EL (cell line): ENCODE measurements at regions not wholly inside any gene's neighbourhood (a gene's known extent, or its start where the extent isn't known, plus 50 kb on each side); places are given as distances from the start of the nearest gene placed in this dataset.
"Not testable (repeated sequence)": the region's sequence is repeated elsewhere in the genome, so short reads cannot be mapped to it uniquely, and the experiment has no call there.

ENCODE experiments used
- DNase-seq: peaks from one replicate; pipeline ENCODE4 v3.0.0-alpha.2; 2016

DNA sequence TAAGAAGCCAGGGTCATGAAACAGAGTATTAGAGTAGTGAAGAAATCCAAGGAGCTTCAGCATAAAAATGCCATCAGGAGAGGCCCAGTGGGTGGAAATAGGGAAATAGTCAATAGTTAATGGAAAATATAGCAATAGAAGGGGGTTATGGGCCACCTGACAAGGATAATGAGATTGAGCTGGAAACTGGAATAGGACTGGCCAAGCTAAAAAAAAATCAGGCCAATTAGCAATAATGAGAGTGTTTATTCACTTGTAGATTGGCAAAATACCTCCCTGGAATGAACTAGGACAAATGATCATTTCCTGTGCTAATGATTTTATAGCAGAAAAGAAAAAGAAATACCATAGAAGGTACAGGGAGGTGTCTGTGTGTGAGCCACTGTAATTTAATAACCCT lies 97.9 kb downstream of the PLCE1 start:
- no peak for DNase-seq

DNA sequence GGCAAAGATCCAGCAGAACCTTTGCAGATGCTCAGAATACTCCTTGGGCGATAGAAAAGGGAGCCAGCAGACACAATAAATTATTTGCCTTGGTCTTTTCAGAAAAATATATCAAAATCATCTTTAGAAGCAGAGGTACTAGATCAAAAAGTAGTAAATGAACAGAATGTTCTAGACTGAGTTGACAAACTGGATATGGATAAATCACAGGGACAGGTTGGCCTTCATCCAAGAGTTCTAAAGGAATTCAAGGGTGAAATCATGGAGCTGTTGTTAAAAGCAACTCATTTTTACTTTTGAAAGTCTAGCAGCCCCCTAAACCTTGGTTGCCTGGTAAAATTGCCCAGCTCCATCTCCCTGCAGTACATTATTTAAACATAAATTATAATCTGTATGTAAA lies 99.1 kb downstream of the PLCE1 start:
- DNase-seq = peak; percentile 36

DNA sequence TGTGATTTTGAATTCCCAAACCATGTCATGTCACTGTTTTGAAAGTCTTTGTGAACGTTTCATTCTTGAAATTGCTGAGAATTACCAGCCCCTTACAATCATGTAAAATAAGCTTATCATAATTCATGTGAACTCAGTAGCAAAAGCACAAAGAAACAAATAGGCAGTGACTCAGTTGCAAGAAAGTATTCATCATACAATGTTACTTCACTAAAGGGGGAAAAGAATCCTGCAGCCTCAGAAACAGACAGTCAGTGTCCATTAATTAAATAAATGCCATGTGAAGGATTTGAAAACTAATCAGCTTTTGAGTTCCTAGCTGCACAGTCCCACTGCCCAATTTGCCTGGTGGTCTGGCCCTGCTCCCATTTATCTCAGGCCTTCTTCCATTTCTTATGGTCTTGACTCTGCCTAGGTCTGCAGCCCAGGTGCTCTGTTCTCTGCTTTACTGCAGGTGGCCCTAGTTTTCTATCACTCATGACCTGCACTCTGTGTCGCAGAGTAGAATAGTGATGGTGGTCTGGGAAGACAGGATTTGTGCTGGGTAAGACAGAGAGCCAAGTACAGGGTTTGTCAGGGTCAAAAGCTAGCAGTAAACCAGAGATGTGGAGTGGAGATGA lies 99.7 kb downstream of the PLCE1 start:
- DNase-seq = no peak

DNA sequence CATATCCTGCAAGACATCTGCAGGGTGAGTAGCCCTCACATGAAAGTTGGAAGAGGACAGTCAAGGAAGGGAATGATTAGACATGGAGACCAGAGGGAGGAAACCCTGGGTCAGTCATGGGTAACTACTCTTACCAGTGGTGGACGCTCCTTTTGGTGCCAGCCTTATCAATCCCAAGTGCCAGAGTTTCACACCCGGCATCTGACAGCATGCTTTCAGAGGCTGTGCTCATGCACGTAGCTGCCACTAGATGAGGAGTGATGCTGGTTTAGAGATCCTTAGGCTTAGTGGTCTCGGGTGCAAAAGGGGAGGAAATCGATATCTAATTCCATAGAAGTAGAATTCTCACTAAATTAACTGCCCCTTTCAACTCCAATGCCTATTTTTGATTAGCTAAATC lies 100.8 kb downstream of the PLCE1 start:
- DNase-seq = no peak

DNA sequence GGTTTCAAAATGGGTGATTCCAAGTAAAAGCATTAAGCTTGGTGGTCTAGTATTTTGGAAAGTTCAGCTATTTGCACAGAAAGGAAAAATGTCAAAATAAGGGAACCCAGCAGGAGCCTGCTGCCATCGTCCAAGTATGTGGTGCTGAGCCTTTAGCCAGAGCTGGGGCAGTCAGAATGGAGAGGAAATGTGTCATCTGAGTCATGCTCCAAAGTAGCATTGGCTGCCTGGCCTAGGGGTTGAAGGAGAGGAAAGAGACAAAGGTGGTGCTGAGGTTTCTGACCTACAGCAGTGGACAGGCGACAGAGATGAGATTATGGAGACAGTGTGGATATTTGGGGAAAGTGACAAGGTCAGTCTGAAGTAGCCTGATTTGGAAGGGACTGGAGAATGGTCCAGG lies 103.9 kb downstream of the PLCE1 start:
- peak; percentile 42 for DNase-seq

DNA sequence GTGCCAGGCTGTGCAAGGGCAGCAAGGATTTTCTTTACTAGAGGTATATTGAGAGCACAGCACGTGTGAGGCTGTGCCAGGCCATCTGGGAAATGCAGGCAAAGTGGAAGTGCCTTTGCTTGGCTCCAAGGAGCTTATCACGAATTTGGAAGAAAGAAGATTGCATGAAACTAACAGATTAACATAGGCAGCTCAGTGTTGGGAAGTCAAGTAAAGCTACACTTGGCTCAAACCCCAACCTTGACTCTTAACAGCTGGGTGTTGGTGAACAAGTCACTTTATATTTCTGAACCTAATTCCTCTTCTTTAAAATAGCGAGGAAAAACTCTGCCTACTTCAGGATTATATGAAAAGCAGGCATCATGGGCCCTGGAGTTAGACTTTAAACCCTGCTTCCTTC lies 105.2 kb downstream of the PLCE1 start:
- DNase-seq = no peak

DNA sequence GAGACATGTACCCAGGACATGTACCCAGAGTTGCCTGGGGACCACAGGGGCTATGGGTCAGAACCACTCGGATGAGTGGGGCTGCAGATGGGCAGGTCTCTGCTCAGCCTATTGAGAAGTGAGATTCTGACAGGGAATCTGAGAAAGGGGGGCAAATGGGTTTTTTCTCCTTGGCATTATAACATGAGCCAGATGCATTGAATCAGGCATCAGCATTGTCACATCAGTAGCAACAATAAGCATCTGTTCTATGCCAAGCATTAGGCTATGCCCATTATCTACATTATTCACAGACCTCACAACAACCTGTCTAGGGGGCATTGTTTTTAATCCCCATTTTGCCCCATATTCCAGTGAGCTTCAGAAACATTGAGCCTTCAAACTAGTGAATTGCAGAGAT lies 108.2 kb downstream of the PLCE1 start:
- DNase-seq = no peak

DNA sequence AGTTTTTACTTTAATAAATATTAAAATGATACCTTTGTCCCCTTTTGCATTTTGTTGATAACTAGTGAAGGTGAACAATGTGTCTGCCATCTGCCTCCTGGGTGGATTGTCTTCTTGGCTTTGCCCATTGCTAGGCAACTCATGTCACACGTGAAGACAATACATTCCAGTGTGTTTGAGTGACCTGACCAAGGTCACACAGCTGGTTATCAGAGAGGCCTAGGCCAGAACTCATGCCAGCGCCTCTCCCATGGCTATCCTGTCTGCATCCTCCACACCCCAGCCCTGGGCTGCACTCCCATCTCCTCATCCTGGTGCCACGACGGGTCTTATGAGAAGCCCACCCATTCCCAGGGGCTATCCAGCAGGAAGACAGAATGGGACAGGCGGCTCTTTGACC lies 108.7 kb downstream of the PLCE1 start:
- DNase-seq = no peak

DNA sequence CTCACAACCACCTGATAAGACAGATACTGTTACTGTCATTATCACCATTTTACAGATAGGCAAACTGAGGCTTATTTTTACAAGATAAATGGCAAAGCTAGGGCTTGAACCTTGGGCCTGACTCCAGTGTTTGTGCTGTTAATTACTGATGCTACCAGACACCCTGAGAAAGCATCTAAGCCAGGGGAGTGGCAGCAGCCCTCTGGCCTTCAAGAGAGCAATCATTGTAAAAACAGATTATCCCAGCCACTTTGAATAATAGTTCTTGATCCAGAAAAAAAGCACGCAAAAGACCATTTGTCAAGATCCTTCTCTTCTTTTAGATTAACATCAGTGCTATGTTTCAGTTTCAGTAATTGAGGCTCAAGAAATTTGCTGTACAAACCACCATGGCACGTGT lies 109.5 kb downstream of the PLCE1 start:
- DNase-seq = no peak

DNA sequence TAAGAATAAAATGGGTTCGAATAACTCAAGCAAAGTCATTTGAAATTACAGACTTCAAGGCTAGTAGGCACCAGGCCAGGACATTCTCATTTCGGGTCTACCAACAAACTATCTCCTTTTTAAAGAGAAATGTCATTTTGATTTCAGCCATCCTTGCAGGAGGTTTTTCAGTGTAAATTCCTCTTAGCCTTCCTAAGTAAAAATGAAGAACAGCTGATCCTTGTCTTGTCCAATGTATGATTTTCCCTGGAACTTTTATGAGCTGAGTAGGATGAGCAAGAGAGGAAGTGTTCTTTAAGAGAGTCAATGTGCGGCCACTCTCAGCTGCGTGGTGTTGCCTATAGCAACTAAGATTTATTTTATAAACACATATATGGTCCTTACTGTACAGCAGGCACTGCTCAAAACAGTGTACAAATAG lies 110.1 kb downstream of the PLCE1 start:
- DNase-seq = peak; percentile 67

DNA sequence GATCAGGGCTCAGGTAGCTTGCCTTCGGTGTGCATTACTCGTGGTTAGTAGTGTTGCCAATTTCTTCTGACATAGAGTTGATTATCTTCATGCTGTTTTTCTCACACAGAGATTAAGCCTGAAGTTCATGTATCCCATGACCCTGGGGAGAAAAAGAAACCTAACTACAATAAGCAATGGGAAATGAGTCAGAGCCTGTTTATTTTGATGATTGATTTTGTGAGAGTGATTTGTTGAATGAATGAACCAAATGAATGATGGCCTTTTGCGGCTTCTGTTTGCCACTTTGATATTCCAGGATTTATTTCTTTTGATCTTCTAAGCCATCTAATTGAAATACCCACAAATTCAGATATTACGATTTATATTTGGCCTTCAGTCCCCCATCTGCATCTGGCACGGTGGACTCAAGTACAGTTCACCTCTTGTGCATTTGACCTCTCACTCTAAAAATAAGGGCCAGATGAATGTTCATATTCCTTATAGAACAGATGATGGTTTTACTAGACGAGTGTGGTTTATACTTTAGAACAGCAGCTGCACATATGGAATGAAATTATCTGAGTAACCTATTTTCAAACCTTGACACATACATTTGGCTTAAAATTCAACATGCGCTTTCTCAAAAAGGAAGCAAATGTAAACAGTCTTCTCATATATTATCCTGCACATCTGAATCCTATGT lies 110.7 kb downstream of the PLCE1 start:
- DNase-seq = peak; percentile 40

DNA sequence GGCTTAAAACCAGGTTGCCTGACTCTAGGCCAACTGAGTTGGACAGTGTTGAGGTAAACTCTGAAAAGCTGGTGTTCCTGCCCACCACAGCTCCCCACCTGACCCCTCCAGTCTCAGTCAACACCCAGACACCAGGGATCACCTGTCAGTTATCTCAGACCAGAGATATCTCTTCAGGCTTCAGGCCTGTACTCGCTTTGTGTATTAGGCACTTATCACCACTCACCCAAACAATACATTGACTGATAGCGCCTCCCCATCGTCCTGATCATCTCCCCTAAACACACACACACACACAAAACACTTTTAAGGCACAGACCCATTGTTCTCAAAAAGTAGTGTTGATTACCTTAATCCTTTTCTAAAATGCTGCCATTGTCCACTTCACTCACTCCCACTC lies 111.5 kb downstream of the PLCE1 start:
- DNase-seq = no peak

DNA sequence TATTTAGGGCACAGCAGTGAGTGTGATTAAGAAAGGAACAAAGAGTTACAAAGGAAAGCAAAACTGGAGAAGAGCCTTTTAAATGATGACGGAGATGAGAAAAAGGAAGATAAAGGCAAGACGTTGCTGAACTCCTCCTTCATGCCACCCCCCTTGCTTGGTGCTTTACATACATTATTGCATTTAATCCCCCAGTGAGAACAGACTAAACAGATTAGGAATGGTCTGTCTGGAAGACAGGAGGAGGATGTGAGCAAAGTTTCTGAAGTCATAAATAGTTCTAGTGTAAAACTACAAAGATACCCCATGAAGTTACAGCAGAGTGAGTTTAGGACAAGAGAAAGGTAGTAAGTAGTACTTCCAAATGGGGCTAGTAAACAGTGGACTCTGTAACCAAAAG lies 113.5 kb downstream of the PLCE1 start:
- DNase-seq = no peak

DNA sequence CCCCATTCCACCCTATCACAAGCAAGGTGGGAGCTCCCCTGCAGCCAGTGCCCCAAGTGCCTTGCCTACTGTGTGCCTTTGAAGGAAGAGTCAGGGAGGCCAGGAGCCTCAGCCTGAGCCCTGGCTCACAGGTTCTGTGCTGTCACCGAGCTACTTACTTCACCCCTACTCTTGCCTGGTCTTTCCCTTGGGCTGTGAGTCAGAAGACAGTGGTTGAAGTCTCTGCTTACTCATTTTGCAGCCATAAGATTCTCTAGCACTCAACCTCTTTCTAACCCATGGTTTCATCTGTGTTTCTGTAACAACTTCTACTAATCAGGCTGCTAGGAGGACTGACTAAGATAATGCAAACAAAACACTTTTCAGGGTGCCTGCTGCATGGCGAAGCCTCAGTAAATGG lies 114.5 kb downstream of the PLCE1 start:
- DNase-seq = peak; percentile 80

DNA sequence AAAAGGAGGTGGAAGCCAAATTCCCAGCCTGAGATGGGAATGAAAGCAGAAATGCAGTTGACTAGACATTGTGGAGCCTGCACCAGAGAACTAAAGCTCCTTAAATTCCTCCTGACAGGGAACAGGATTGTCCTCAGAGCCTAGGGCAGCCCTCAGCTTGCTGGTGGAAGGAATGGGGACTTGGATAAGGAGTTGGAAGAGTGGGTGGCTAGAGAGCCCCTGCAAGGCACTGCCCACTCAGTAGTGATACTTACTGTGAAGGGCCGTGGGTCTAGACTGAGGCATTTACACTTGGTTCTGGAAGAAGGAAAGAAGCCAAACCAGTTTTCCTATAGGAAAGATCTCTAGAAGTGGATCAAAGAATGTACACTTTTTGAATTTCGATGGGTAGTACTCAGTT lies 117.6 kb downstream of the PLCE1 start:
- DNase-seq = no peak

DNA sequence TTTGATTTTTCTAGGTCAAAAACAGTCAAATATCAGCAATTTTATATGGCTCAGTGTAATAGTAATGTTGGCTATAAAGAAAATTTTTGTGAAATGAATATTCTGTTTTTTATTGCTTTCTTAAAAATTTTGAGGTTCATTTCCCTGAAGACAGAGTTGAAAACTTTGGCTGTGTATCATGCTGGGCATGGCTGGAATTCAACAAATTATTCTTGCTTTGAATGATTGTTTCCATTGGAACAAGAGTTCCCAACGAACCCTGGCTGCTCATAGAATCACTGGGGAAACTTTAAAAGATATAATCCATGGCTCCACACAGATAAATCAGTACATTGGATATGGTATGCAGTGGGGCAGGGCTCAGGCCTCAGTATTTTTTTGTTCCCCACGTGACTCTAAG lies 118.6 kb downstream of the PLCE1 start:
- DNase-seq = no peak

DNA sequence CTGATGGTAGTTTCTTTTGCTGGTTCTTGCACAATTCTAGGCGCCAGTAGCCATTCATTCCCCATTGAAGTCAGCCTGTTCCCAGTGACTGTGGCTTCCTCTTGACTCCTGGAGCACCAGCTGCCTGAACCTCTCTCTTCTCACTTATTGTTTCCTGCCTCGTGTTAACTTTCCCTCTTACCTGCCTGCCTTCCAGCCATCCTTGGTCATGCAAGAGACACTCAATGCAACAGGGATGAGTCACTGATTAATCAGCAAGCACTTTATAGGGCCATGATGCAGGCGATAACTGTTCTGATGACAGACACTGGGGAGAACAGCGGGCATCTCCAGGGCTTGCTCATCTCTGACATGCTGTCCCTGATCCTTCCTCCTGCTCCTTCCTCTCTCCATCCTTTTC lies 122.0 kb downstream of the PLCE1 start:
- peak; percentile 82 for DNase-seq

DNA sequence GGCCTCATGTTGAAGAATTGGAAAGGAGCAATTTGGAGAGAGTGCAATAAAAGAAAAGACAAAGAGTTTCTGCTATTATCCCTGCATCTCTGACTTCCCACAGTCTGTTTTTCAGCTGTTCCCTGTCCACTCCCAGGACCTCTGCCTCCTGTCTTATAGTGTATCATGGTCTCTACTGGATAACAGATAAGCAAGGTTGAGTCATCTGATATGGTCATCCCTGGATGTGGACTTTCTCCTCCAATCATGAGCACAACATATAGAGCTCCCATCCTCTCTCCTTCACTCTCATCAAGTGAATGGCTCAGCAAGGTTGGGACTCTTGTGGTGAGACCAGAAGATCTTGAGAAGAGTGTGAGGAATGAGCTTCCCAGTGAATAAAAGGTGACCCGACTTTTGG lies 123.1 kb downstream of the PLCE1 start:
- DNase-seq = no peak

DNA sequence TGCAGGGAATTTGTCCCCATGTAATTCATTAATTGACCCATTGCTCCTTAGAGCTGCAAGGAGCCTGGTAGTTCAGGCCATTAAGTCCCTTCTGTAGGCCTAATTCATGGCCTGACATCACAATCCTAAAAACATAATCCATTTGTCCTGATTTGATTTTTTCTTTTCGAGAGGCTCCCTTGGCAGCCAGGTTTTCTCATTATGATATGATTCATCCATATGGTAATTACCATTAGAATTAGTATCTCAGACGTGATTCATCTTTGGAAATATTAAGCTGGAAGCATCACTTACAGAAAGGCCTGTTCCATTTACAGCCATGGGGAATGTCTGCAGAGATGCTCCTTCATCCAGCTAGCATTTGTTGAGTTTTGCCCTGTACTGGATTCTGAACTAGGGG lies 128.5 kb downstream of the PLCE1 start:
- DNase-seq = peak; percentile 31

DNA sequence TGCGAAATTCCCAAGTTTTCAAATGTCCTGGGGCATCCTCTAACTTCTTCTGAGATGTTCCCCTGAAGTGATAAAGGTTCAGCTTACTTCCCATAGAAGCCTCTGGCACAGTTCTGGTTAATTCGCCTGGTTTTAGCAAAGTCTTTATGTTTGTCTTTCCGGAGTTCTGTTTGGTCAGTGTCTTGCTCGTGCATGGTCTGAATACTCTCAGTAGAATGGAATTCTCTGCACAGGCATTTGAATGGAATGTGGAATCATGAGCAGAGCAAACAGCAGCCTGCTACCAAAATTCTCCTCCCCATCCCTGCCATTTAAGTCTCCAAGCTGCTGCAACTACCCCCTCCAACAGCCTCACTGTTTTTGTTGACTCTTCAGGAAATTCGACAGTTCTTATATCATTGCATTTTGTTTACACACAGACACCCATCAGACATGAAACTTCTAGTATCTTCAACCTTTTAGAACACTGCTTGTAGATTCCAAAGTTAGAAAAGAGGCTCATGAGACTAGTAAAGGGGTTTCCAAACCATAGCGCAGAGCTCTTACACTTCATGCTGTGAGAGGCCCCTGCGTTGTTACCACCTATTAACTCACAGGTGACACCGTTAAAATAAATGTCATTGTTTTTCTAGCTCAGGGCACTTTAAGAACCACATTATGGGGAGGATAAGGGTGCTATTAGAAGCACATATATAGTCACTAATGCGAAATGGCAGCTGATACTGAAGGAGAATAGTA lies 129.7 kb downstream of the PLCE1 start:
- peak; percentile 94 for DNase-seq

DNA sequence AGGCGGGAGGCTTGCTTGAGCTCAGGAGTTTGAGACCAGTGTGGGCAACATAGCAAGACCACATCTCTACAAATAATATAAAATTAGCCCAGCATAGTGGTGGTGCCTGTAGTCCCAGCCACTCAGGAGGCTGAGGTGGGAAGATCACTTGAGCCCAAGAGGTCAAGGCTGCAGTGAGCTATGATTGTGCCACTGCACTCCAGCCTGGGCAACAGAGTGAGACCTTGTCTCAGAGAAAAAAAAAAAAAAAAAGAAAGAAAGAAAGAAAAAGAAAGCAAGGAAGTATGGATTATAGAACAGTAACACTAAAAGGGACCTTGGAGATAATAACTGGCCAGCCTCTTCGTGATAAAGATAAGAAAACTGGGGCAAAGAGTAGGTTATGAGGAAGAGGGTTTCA lies 130.4 kb downstream of the PLCE1 start:
- not testable (repeated sequence) for DNase-seq

DNA sequence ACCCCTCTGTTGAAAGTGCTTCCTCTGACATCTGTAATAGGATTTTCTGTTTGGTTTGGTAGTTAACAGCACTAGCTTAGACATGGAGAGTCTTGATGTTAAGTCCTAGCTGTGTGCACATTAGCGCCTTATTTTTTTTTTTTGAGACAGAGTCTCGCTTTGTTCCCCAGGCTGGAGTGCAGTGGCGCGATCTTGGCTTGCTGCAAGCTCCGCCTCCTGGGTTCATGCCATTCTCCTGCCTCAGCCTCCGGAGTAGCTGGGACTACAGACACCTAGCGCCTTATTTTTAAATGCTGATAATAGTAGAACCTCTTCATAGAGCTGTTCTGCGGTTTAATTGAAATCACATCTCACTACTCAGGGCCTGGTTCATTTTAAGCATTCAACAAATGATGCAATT lies 131.5 kb downstream of the PLCE1 start:
- not testable (repeated sequence) for DNase-seq

DNA sequence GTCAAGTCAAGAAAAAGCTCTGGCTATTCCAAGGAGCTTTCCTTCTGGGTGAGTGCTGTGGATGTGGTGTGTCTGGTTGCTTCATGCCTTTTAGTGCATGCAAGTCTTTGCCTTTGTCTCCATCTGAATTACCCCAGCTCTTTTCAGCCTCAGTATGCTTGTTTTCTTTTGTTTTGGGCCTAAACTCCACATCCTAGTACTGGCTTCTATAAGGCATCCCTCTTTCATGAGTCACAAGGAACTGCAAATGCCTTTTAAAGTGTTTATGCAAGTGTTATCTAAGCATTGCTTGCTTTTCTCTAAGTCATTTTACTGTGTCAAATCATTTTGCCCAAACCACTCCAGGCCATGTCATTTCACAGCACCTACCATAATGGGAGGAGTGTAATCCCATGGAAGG lies 132.1 kb downstream of the PLCE1 start:
- DNase-seq = peak; percentile 81

DNA sequence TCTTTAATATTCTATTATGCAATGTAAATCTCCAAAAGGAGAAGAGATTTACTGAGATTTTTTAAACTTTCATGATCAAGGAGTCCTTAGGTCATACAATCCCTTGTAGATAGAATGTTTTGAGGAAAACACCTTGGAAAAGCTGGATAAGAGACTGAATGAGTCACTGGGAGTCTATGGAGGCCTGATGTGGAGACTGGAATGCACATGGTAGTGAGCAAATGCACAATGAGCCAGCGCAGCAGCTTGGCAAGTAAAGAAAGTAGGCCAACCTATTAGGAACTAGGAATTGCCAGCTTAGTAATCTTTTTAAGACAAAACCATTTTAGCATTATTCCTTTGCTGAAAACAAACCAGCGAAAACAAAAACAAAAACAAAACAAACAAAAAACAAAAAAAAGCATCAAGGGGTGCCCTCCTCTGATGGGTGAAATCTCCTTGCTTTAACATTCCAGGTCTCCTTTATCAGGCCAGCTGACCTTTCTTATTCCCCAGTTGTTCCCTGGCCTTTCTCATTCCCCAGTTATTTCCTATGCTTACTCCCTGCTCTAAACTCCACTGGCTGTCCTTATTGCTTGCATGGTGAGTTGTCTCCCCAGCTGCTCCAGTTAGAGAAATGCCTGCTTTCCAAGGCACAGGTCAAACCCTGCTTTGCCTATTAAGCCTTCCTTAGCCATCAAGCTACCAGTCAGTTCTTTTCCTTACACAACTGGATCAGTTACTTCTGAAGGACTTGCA lies 135.8 kb downstream of the PLCE1 start:
- peak; percentile 69 for DNase-seq
